T-helper 2 cell treated with Interferon-gamma antibody and Interleukin-4, amounts not matched to agents 100 ng/mL and 5 ng/mL, for 36 hours (primary cell): ENCODE measurements at regions not wholly inside any gene's neighbourhood (a gene's known extent, or its start where the extent isn't known, plus 50 kb on each side); places are given as distances from the start of the nearest gene placed in this dataset.
"Not testable (repeated sequence)": the region's sequence is repeated elsewhere in the genome, so short reads cannot be mapped to it uniquely, and the experiment has no call there.

Experiments
- intact Hi-C: fragments of 100-400 bp; cut with micrococcal nuclease; formaldehyde crosslinking; loops from one replicate; pipeline ENCODE4 v1.15.1; 2023

DNA sequence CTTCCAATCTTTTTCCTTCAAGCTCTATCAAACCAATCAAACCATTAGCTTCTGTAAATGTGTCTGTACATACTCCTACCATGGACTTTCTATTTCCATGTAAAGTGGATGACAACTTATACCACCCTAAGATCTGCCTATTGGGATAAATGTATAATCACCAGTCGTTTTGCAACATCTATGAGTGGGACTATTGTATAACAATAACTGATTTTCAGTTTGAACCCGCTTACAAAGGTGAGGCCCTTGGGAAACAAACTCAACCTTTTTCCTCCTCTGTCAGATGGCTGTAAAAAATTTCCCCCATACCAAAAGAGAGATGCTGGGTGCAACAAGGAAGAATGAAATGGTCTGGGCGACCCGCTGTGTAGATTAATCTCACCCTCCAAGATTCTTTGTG is 399.1 kb upstream of the ADAMTS5 start:
- intact Hi-C loops, result no loop called here

DNA sequence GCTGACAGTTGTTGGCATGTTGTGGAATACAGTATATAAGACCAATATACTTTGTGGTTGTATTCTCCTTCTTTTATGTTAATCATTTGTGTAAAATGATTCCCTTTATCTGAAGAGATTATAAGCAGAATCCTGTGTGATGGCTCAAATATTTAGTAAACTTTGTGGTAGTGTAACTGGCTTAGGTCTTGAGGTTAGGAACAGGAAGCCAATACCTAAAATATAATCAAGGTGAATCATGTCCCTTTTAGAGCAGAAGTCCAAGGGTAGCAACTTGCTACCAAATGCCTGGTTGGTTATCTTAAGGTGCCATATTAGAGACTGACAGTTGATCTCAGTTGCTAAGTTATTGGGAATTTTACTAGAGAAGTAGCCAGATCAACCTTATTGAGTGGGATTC is 398.5 kb upstream of the ADAMTS5 start:
- intact Hi-C loops, result no loop called here

- intact Hi-C loops, result no loop called here
Measured at GRCh38 chr21:27363719-27364477, 397.0 kb upstream of the ADAMTS5 start.

GRCh38 chr21:27362249-27362648 is 395.4 kb upstream of the ADAMTS5 start:
- intact Hi-C loops, result no loop called here

- intact Hi-C loops, result no loop called here
Measured at GRCh38 chr21:27359141-27359540, 392.3 kb upstream of the ADAMTS5 start.

GRCh38 chr21:27352885-27353284 is 386.0 kb upstream of the ADAMTS5 start:
- intact Hi-C loops, result no loop called here

- intact Hi-C loops, result no loop called here
Measured at GRCh38 chr21:27346041-27346448, 379.2 kb upstream of the ADAMTS5 start.

GRCh38 chr21:27339902-27340301 is 373.0 kb upstream of the ADAMTS5 start:
- intact Hi-C loops, result no loop called here

- intact Hi-C loops, result not testable (repeated sequence)
Measured at GRCh38 chr21:27338007-27338406, 371.1 kb upstream of the ADAMTS5 start.

- intact Hi-C loops, result no loop called here
Measured at GRCh38 chr21:27333096-27333495, 366.2 kb upstream of the ADAMTS5 start.

GRCh38 chr21:27329255-27329851 is 362.5 kb upstream of the ADAMTS5 start:
- intact Hi-C loops, result no loop called here

GRCh38 chr21:27326301-27326700 is 359.4 kb upstream of the ADAMTS5 start:
- intact Hi-C loops, result no loop called here

DNA sequence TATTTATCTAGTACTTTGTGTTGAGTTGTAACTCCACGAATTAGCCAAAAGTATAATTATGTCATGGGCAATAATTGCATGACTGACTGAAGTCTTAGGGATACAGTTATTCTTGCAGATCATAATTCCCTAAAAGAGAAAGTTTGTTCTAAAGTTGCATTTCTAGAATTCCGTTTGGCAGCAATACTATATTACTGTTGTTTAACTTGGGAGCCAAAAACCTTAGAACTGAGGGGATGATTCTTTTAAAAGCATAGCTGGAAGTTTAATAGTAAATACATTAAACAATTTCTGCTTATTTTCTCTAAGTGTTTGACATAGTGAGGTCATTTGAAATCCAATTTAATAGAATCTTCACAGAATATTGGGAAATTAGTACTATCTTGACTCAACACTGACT is 356.4 kb upstream of the ADAMTS5 start:
- intact Hi-C loops, result no loop called here

- intact Hi-C loops, result no loop called here
Measured at GRCh38 chr21:27321791-27322190, 354.9 kb upstream of the ADAMTS5 start.

DNA sequence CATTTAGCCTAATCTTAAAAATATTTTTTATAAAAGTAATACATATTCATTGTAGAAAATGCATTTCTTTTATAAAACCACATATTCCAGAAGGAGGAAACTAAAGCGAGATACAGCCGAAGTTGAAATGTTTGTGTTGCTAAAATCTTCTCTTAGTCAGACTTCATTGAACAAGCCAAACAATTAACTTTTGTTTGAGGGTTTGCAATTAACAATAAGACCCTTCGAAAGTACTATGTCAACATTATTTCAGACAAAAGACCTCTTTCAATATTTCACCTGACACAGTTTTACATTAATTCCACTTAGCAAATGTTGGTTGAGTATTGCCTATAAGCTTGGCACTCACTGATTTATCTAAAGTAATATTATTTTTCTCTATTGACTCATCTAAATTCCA is 354.0 kb upstream of the ADAMTS5 start:
- intact Hi-C loops, result no loop called here

DNA sequence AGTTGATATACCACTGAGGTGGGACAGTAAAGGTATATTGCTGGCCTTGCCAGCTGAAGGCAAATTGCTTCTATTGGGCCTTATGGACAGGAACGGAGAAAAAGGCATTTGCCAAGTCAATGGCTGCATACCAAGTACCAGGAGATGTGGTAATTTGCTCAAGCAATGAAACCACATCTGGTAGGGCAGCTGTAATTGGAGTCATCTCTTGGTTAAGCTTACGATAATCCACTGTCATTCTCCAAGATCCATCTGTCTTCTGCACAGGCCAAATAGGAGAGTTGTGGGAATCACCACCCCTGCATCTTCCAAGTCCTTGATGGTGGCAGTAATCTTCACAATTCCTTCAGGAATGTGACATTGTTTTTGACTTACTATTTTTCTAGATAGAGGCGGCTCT is 350.7 kb upstream of the ADAMTS5 start:
- intact Hi-C loops, result not testable (repeated sequence)

DNA sequence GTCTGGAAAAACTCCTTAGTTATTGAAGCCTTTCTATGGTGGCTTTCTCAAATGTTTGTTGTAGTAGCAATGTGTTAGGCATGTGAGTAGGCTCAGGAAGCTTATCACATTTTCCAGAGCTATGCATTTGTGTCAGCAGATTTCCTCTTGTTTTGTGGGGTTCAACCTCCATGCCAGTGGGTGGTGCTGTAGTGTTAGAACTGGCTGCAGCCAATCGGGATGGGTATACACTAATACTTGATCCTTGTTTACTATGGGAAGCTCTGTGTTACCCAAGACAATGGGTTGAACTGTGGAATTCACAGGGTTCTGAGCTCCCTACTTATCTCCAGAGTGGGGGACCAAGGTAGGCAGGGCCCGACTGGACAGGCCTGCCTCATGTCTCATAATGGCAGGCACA is 348.5 kb upstream of the ADAMTS5 start:
- intact Hi-C loops, result no loop called here

DNA sequence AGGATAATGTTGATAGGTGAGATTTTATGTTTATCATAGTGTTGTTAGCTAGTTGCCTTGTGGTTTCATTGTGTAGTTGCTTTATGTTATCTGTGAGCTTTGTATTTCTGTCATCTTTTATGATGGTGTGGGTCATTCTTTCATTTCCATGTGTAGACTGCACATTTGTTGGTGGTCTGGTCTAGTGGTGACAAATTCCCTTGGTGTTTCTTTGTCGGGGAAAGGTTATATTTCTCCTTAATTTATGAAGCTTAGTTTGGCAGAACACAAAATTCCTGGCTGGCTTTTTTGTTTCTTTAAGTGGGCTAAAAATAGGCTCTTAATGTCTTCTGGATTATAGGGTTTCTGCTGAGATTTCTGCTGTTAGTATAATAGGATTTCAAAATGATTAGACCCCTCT is 347.2 kb upstream of the ADAMTS5 start:
- intact Hi-C loops, result no loop called here

DNA sequence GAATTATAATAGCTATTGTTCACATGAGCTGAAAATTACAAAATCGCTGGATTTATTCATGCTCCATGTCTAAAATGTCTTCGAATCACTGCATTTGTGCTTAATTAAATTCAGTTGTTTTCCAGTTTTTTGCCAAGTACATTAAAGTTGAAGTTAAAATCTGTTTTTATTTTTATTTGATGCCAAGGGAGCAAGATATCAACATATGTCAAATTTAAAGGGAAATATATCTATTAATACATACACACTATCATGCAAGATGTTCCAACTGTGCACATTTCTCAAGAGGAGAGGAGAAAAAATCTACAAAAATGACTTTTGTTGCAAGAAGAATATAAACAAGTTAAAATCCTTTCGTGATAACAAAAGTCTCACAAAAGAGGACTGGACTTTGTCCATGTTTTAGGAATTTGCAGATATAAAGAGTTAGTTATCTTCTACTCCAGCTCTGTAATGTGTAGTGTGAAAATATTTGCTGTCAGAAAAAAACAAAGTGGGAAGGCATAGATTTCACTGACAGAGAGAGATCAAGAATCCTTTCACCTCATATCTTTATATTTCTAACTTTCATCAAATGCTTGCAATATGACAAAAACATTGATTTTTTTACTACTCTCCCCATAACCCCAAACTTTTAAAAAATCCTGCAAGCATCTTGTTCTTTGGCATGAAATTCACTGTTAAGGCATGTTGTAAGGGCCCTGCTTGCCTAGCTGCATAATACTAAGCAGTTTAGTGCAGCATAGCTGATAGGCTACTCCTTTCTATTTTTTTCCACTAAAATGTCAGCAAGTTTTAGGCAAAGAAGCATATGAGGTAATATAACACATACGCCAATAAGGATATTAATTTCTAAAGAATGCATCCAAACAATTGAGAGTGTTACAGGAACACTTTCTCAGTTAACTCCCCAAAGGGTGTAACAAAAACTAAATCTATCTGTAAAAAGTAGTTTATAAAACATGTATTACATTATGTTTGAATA is 340.2 kb upstream of the ADAMTS5 start:
- intact Hi-C loops, result no loop called here

GRCh38 chr21:27306206-27306605 is 339.3 kb upstream of the ADAMTS5 start:
- intact Hi-C loops, result no loop called here

DNA sequence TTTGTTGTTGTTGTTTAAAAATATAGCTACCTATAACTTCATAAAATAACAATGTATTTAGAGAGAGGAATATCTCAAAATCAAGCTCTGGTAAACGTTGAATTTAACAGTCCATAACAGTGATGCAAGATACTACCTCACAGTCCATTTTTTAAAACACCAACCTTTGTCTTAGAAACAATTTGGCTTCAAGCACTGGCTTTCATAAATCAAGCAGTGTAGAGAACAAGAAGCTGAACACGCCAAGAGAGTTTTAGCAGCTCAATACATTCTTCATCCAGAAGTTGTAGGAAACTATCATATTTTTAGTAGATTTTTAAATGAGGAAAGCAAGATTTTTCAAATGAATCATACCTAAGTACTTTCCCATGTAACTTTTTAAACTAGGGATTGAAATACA is 334.3 kb upstream of the ADAMTS5 start:
- intact Hi-C loops, result no loop called here

DNA sequence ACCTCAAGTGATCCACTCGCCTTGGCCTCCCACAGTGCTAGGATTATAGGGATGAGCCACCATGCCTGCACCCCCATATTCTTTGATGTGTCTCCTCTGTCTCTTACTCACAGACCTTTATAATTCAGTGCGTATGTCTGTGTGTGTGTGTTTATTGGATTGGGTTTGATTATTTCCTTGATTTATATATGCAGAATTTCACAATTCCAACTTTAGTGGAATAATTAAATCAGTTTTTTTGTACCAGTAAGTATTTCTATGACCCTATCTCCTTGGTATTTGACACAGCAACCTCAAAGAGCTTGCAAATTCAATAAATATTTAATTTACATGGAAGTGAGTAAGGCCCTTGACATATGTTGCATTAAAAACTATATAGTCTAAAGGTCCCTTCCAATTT is 333.9 kb upstream of the ADAMTS5 start:
- intact Hi-C loops, result no loop called here
